Spleen (tissue), 11 donors: ENCODE measurements at regions not wholly inside any gene's neighbourhood (a gene's known extent, or its start where the extent isn't known, plus 50 kb on each side); places are given as distances from the start of the nearest gene placed in this dataset.

Experiments used
- DNase-seq: peaks from one replicate; pipeline ENCODE4 v3.0.0-alpha.2; 2020
- H3K27ac ChIP-seq, 8 donors: fragments of 200-600 bp; sonication (generic) in 7 of 8; 1 replicate in 4 of 8; 2 replicates in 4 of 8; pipeline versions ENCODE4 v1.5.0 to v1.8.0; 2016 to 2021; ENCODE audit warnings: inconsistent platforms in 4 of 8, mild to moderate bottlenecking in 4 of 8, moderate library complexity in 1 of 8
- H3K27me3 ChIP-seq, 7 donors: fragments of 200-600 bp; sonication (generic) in 6 of 7; replicated peaks in 1 of 7; 1 replicate in 4 of 7; 2 replicates in 3 of 7; pipeline versions ENCODE4 v1.5.0 to v1.8.0; 2016 to 2021; ENCODE audit warnings: inconsistent platforms in 3 of 7, mild to moderate bottlenecking in 1 of 7
- H3K36me3 ChIP-seq, 6 donors: fragments of 200-600 bp; sonication (generic) in 5 of 6; 1 replicate in 4 of 6; 2 replicates in 2 of 6; pipeline versions ENCODE4 v1.5.0 to v1.8.0; 2016 to 2021; ENCODE audit warnings: inconsistent platforms in 2 of 6
- H3K4me1 ChIP-seq, 6 donors: fragments of 200-600 bp; sonication (generic) in 5 of 6; 1 replicate in 3 of 6; 2 replicates in 3 of 6; pipeline versions ENCODE4 v1.5.0 to v1.8.0; 2016 to 2021; ENCODE audit warnings: inconsistent platforms in 3 of 6
- H3K4me3 ChIP-seq, 8 donors: fragments of 200-600 bp; sonication (generic) in 7 of 8; 1 replicate in 4 of 8; 2 replicates in 4 of 8; pipeline versions ENCODE4 v1.5.0 to v1.8.0; 2016 to 2021; ENCODE audit warnings: inconsistent platforms in 4 of 8, mild to moderate bottlenecking in 4 of 8, moderate library complexity in 2 of 8
- H3K9me3 ChIP-seq, 8 donors: fragments of 200-600 bp; sonication (generic) in 7 of 8; 1 replicate in 4 of 8; 2 replicates in 4 of 8; pipeline versions ENCODE4 v1.5.0 to v1.8.0; 2016 to 2021; ENCODE audit warnings: inconsistent platforms in 4 of 8
- CTCF ChIP-seq, 11 experiments: fragments of 200-600 bp in 7 of 11; fragments of 450-650 bp in 4 of 11; sonication (generic) in 4 of 11; IDR thresholded peaks in 8 of 11; conservative IDR thresholded peaks in 3 of 11; 1 replicate in 7 of 11; 2 replicates in 4 of 11; pipeline versions ENCODE4 v1.4.0 to v1.8.0; 2016 to 2021; ENCODE audit warnings: antibody characterized with exemption in 11 of 11, inconsistent platforms in 4 of 11, mild to moderate bottlenecking in 1 of 11
- POLR2A ChIP-seq, 3 donors: fragments of 450-650 bp; IDR thresholded peaks; one replicate each; pipeline ENCODE4 v1.5.1; 2017; ENCODE audit warnings: antibody characterized with exemption in 3 of 3, mild to moderate bottlenecking in 1 of 3
- POLR2AphosphoS5 ChIP-seq, 3 donors: sonication (generic); formaldehyde crosslinking; IDR thresholded peaks; one replicate each; pipeline ENCODE4 v1.5.1; 2017; ENCODE audit warnings: antibody characterized with exemption in 3 of 3
- WGBS, 5 donors: extraction: QIAGEN DNeasy Blood & Tissue Kit in 3 of 5; methylation state at CpG; one replicate each; pipeline versions ENCODE4 v1.1.5 to v1.1.7; 2013 to 2018; 5-methylcytosine and 5-hydroxymethylcytosine counted together
- intact Hi-C: fragments of 100-400 bp; cut with DNase I; formaldehyde crosslinking; loops from one replicate; pipeline ENCODE4 v1.15.0; 2023; ENCODE audit warnings: low total_unique reads
- donor health status: healthy with polysubstance abuse.
- donor health status: DM: no; HTN: no; CAD: no; lungs with moderate emphysema.
- donor health status: DM: no; HTN: no; CAD: no.
- donor health status: Bipolar disorder and iron deficiency.
- donor health status: healthy.
- donor health status: DM: no; HTN: no; CAD: no.
- donor health status: DM: yes; HTN: yes; CAD: no.

- no peak overlapping the region for H3K4me3 ChIP-seq
- H3K4me1 ChIP-seq, result no peaks in the 10 kb centered on the region
- WGBS, 5 donors, result 79 to 91% (median 84%) methylated on average over 3 of the region's 3 CpGs
- intact Hi-C loops, result no loop called here
- no peaks in the 10 kb centered on the region for H3K36me3 ChIP-seq
- no peaks in the 10 kb centered on the region for H3K9me3 ChIP-seq
- no peaks in the 10 kb centered on the region for H3K27me3 ChIP-seq
- no peak for DNase-seq
- TF ChIP-seq POLR2AphosphoS5 (IDR thresholded peaks at IDR 0.05), result no peak
- TF ChIP-seq CTCF (IDR thresholded peaks at IDR 0.05 in 8 of 11, conservative IDR thresholded peaks at IDR 0.05 in 3 of 11), result no peak
- TF ChIP-seq POLR2A (IDR thresholded peaks at IDR 0.05), result no peak
- no peak overlapping the region for H3K27ac ChIP-seq
Observed at GRCh38 chr10:10417671-10418070, 600.0 kb upstream of the CELF2 start.

GRCh38 chr10:10418387-10418786 lies 599.3 kb upstream of the CELF2 start:
- WGBS, 5 donors, result 21 to 53% (median 37%) methylated on average over 6 of the region's 6 CpGs
- Histone ChIP-seq H3K4me3 (no peak overlapping the region), H3K36me3 (no peaks in the 10 kb centered on the region), H3K27me3 (no peaks in the 10 kb centered on the region), H3K4me1 (no peaks in the 10 kb centered on the region), H3K9me3 (no peaks in the 10 kb centered on the region), H3K27ac (no peak overlapping the region)
- intact Hi-C loops, result no loop called here
- DNase-seq, result no peak
- TF ChIP-seq CTCF (IDR thresholded peaks at IDR 0.05 in 8 of 11, conservative IDR thresholded peaks at IDR 0.05 in 3 of 11) (no peak), POLR2AphosphoS5 (IDR thresholded peaks at IDR 0.05) (no peak), POLR2A (IDR thresholded peaks at IDR 0.05) (no peak)

GRCh38 chr10:10421071-10421470 lies 596.6 kb upstream of the CELF2 start:
- no peak overlapping the region for H3K4me3 ChIP-seq
- no peak overlapping the region for H3K27ac ChIP-seq
- WGBS, 5 donors, result 45 to 71% (median 53%) methylated on average over 5 of the region's 5 CpGs
- TF ChIP-seq POLR2AphosphoS5 (IDR thresholded peaks at IDR 0.05) (no peak), POLR2A (IDR thresholded peaks at IDR 0.05) (no peak), CTCF (IDR thresholded peaks at IDR 0.05 in 8 of 11, conservative IDR thresholded peaks at IDR 0.05 in 3 of 11) (no peak)
- no peaks in the 10 kb centered on the region for H3K4me1 ChIP-seq
- DNase-seq, result no peak
- no peaks in the 10 kb centered on the region for H3K27me3 ChIP-seq
- H3K36me3 ChIP-seq, result no peaks in the 10 kb centered on the region
- no peaks in the 10 kb centered on the region for H3K9me3 ChIP-seq
- intact Hi-C loops, result no loop called here

GRCh38 chr10:10431422-10432066 lies 586.1 kb upstream of the CELF2 start:
- DNase-seq, result no peak
- H3K27ac ChIP-seq, result no peak overlapping the region
- 81 to 89% (median 86%) methylated on average over 5 of the region's 5 CpGs for WGBS, 5 donors
- TF ChIP-seq CTCF (IDR thresholded peaks at IDR 0.05 in 8 of 11, conservative IDR thresholded peaks at IDR 0.05 in 3 of 11), result no peak
- TF ChIP-seq POLR2AphosphoS5 (IDR thresholded peaks at IDR 0.05), result no peak
- TF ChIP-seq POLR2A (IDR thresholded peaks at IDR 0.05), result no peak
- no peaks in the 10 kb centered on the region for H3K27me3 ChIP-seq
- H3K36me3 ChIP-seq, result no peaks in the 10 kb centered on the region
- H3K9me3 ChIP-seq, result peaks cover 0 to 9% (median 5%) of the 10 kb centered on the region in 8 donors
- intact Hi-C loops, result no loop called here
- H3K4me1 ChIP-seq, result no peaks in the 10 kb centered on the region
- H3K4me3 ChIP-seq, result no peak overlapping the region
